Kidney epithelial cell (primary cell): ENCODE measurements at regions not wholly inside any gene's neighbourhood (a gene's known extent, or its start where the extent isn't known, plus 50 kb on each side); places are given as distances from the start of the nearest gene placed in this dataset.
"Not testable (repeated sequence)": the region's sequence is repeated elsewhere in the genome, so short reads cannot be mapped to it uniquely, and the experiment has no call there.

Experiments used
- DNase-seq: peaks from one replicate; pipeline ENCODE4 v3.0.0-alpha.2; 2010; ENCODE audit warnings: low read depth
- H3K27me3 ChIP-seq: 2 replicates; pipeline ENCODE4 v1.6.0; 2011; ENCODE audit warnings: low read length; ENCODE audit not compliant: control insufficient read depth, insufficient read depth
- H3K36me3 ChIP-seq: 2 replicates; pipeline ENCODE4 v1.5.1; 2011; ENCODE audit warnings: low read length; ENCODE audit not compliant: control insufficient read depth, insufficient read depth
- H3K4me3 ChIP-seq: 2 replicates; pipeline ENCODE4 v1.5.1; 2011; ENCODE audit warnings: low read depth, mild to moderate bottlenecking, control low read depth, low read length
- TF ChIP-seq, protein P1 (sequence below): IDR thresholded peaks from 2 replicates; pipeline ENCODE4 v1.5.1; 2011; ENCODE audit warnings: mild to moderate bottlenecking, moderate library complexity, low read length, control low read depth, inconsistent platforms; ENCODE audit not compliant: insufficient read depth, poor library complexity, severe bottlenecking

GRCh38 chr18:73535189-73535588, 612.4 kb downstream of the FBXO15 start:
- no peaks in the 10 kb centered on the region for H3K36me3 ChIP-seq
- no peaks in the 10 kb centered on the region for H3K27me3 ChIP-seq
- TF ChIP-seq, protein P1, sequence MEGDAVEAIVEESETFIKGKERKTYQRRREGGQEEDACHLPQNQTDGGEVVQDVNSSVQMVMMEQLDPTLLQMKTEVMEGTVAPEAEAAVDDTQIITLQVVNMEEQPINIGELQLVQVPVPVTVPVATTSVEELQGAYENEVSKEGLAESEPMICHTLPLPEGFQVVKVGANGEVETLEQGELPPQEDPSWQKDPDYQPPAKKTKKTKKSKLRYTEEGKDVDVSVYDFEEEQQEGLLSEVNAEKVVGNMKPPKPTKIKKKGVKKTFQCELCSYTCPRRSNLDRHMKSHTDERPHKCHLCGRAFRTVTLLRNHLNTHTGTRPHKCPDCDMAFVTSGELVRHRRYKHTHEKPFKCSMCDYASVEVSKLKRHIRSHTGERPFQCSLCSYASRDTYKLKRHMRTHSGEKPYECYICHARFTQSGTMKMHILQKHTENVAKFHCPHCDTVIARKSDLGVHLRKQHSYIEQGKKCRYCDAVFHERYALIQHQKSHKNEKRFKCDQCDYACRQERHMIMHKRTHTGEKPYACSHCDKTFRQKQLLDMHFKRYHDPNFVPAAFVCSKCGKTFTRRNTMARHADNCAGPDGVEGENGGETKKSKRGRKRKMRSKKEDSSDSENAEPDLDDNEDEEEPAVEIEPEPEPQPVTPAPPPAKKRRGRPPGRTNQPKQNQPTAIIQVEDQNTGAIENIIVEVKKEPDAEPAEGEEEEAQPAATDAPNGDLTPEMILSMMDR, result no peak
- DNase-seq, result no peak
- no peak overlapping the region for H3K4me3 ChIP-seq

GRCh38 chr18:73531601-73532000, 616.0 kb downstream of the FBXO15 start:
- no peaks in the 10 kb centered on the region for H3K36me3 ChIP-seq
- no peaks in the 10 kb centered on the region for H3K27me3 ChIP-seq
- no peak overlapping the region for H3K4me3 ChIP-seq
- TF ChIP-seq, protein P1, result no peak
- no peak for DNase-seq

DNA sequence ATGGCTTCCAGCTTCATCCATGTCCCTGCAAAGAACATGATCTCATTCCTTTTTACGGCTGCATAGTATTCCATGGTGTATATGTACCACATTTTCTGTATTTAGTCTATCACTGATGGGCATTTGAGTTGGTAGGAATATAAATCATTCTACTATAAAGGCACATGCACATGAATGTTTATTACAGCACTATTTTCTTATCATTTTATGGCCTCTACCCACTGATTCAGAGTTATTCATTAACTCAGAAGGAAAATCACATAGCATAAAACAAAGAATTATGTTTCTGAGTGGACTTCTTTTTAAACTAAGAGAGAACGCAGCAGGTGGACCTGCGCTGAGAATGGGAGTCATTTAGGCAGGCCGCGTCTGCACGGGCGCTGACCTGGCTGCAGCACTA, 619.6 kb downstream of the FBXO15 start:
- Histone ChIP-seq H3K27me3 (no peaks in the 10 kb centered on the region), H3K4me3 (no peak overlapping the region), H3K36me3 (no peaks in the 10 kb centered on the region)
- no peak for DNase-seq
- TF ChIP-seq, protein P1, result no peak

- no peak for DNase-seq
- Histone ChIP-seq H3K36me3 (no peaks in the 10 kb centered on the region), H3K4me3 (no peak overlapping the region), H3K27me3 (no peaks in the 10 kb centered on the region)
- TF ChIP-seq, protein P1, result no peak
Measured at GRCh38 chr18:73520229-73520628, 627.4 kb downstream of the FBXO15 start.

- H3K4me3 ChIP-seq, result not testable (repeated sequence)
Measured at GRCh38 chr18:73516056-73516455, 631.6 kb downstream of the FBXO15 start.

GRCh38 chr18:73514449-73514848, 633.2 kb downstream of the FBXO15 start:
- H3K27me3 ChIP-seq, result no peaks in the 10 kb centered on the region
- no peak overlapping the region for H3K4me3 ChIP-seq
- no peak for DNase-seq
- TF ChIP-seq, protein P1, result no peak
- H3K36me3 ChIP-seq, result no peaks in the 10 kb centered on the region

More at GRCh38 chr18:73516056-73516455, 631.6 kb downstream of the FBXO15 start:
- H3K36me3 ChIP-seq, DNase-seq, H3K27me3 ChIP-seq: not testable (repeated sequence)
